Endothelial cell of umbilical vein (primary cell): ENCODE measurements at regions not wholly inside any gene's neighbourhood (a gene's known extent, or its start where the extent isn't known, plus 50 kb on each side); places are given as distances from the start of the nearest gene placed in this dataset.

Source experiments
- EZH2 ChIP-seq: IDR thresholded peaks from 2 replicates; pipeline ENCODE4 v1.6.1; 2012; ENCODE audit warnings: borderline replicate concordance, low read depth, mild to moderate bottlenecking, moderate library complexity, low read length, inconsistent platforms; ENCODE audit not compliant: severe bottlenecking
- GATA2 ChIP-seq: IDR thresholded peaks from 2 replicates; pipeline ENCODE4 v1.7.0; 2011; ENCODE audit warnings: low read depth, mild to moderate bottlenecking, moderate library complexity, mixed read lengths, low read length; ENCODE audit not compliant: insufficient read length, insufficient read depth
- POLR2A ChIP-seq: IDR thresholded peaks from 2 replicates; pipeline ENCODE4 v1.6.1; 2012; ENCODE audit warnings: low read depth, mild to moderate bottlenecking, control low read depth, low read length
- POLR2AphosphoS5 ChIP-seq: IDR thresholded peaks from 2 replicates; pipeline ENCODE4 v1.6.1; 2012; ENCODE audit warnings: low read depth, mild to moderate bottlenecking, control low read depth, low read length, moderate library complexity; ENCODE audit not compliant: insufficient read depth
- TF ChIP-seq, protein P1 (sequence below), 2 donors: IDR thresholded peaks; 1 replicate in 1 of 2; 2 replicates in 1 of 2; pipeline ENCODE4 v1.5.1; 2011; ENCODE audit warnings: low read length in 2 of 2, mild to moderate bottlenecking in 2 of 2, moderate library complexity in 2 of 2, control low read depth in 1 of 2, inconsistent platforms in 1 of 2, low read depth in 1 of 2; ENCODE audit not compliant: insufficient read depth in 1 of 2; ENCODE audit errors: extremely low read depth in 1 of 2

GRCh38 chr2:54048117-54048785 lies 67.2 kb upstream of the ACYP2 start:
- TF ChIP-seq EZH2, result no peak
- TF ChIP-seq, protein P1, sequence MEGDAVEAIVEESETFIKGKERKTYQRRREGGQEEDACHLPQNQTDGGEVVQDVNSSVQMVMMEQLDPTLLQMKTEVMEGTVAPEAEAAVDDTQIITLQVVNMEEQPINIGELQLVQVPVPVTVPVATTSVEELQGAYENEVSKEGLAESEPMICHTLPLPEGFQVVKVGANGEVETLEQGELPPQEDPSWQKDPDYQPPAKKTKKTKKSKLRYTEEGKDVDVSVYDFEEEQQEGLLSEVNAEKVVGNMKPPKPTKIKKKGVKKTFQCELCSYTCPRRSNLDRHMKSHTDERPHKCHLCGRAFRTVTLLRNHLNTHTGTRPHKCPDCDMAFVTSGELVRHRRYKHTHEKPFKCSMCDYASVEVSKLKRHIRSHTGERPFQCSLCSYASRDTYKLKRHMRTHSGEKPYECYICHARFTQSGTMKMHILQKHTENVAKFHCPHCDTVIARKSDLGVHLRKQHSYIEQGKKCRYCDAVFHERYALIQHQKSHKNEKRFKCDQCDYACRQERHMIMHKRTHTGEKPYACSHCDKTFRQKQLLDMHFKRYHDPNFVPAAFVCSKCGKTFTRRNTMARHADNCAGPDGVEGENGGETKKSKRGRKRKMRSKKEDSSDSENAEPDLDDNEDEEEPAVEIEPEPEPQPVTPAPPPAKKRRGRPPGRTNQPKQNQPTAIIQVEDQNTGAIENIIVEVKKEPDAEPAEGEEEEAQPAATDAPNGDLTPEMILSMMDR (IDR thresholded peaks at IDR 0.05; ENCODE audit: extremely low read depth in 1 of 2, insufficient read depth in 1 of 2, low read depth in 1 of 2, low read length in 2 of 2), result no peak
- no peak for TF ChIP-seq GATA2
- no peak for TF ChIP-seq POLR2A
- no peak for TF ChIP-seq POLR2AphosphoS5
